Peyer's patch (tissue), 4 donors: ENCODE measurements at regions not wholly inside any gene's neighbourhood (a gene's known extent, or its start where the extent isn't known, plus 50 kb on each side); places are given as distances from the start of the nearest gene placed in this dataset.
"Not testable (repeated sequence)": the region's sequence is repeated elsewhere in the genome, so short reads cannot be mapped to it uniquely, and the experiment has no call there.

Source experiments
- POLR2A ChIP-seq, 2 donors: fragments of 450-650 bp; IDR thresholded peaks; one replicate each; pipeline ENCODE4 v1.5.1; 2017; ENCODE audit warnings: antibody characterized with exemption in 2 of 2, mild to moderate bottlenecking in 2 of 2, moderate library complexity in 2 of 2
- TF ChIP-seq, protein P1 (sequence below), 6 experiments: fragments of 450-650 bp in 4 of 6; fragments of 200-600 bp in 2 of 6; sonication (generic) in 1 of 6; IDR thresholded peaks; one replicate each; pipeline ENCODE4 v1.5.1; 2017 to 2019; ENCODE audit warnings: antibody characterized with exemption in 6 of 6, mild to moderate bottlenecking in 3 of 6, moderate library complexity in 1 of 6

DNA sequence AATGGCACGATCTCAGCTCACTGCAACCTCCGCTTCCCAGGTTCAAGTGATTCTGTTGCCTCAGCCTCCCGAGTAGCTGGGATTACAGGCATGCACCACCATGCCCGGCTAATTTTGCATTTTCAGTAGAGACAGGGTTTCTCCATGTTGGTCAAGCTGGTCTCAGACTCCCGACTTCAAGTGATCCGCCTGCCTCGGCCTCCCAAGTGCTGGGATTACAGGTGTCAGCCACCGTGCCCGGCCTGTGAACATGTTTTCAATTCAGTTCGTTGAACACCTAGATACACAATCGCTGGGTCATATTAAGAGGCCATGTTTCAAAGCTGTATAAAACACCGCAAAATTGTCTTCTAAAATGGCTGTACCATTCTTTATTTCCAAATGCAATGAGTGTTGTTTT is 830.3 kb upstream of the TMPRSS15 start:
- TF ChIP-seq, protein P1, sequence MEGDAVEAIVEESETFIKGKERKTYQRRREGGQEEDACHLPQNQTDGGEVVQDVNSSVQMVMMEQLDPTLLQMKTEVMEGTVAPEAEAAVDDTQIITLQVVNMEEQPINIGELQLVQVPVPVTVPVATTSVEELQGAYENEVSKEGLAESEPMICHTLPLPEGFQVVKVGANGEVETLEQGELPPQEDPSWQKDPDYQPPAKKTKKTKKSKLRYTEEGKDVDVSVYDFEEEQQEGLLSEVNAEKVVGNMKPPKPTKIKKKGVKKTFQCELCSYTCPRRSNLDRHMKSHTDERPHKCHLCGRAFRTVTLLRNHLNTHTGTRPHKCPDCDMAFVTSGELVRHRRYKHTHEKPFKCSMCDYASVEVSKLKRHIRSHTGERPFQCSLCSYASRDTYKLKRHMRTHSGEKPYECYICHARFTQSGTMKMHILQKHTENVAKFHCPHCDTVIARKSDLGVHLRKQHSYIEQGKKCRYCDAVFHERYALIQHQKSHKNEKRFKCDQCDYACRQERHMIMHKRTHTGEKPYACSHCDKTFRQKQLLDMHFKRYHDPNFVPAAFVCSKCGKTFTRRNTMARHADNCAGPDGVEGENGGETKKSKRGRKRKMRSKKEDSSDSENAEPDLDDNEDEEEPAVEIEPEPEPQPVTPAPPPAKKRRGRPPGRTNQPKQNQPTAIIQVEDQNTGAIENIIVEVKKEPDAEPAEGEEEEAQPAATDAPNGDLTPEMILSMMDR (IDR thresholded peaks at IDR 0.05), result not testable (repeated sequence)
- TF ChIP-seq POLR2A (IDR thresholded peaks at IDR 0.05), result not testable (repeated sequence)
